ENCODE measurements at regions not wholly inside any gene's neighbourhood (a gene's known extent, or its start where the extent isn't known, plus 50 kb on each side); places are given as distances from the start of the nearest gene placed in this dataset.

DNA sequence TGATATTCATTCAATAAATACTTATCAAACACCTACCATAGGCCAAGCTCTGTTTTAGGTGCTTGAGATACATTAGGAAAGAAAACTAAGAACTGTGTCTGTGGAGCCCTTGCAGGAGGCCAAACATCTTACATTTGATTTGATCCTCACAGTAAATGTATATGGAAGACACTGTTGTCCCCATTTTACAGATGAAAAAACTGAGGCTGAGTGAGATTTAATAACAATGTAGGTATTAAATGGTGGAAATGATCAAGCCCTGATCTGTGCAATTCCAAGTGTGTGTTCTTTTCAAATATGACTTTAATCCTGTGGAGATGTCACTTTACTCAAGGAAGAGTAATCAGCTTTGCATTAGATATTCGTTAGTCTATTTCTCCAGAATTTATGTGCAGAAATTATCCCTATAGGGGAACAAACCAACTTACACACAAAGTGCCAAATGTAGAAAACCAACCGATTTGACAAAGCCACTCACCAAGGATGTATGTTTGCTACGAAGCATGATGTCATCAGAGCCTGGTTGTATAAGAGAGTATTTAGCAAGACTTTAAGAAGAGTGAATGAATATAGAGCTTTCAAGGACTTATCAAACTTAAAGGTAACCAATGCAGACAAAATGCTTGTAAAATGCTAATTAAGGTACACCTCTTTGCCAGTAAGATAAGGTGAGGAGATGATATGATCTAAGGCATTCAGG, 153.9 kb upstream of the NFIB start:
- H3K9ac ChIP-seq (ENCODE audit: low read length), result no peak overlapping the region
- POLR2A ChIA-PET (ENCODE audit: unreplicated experiment), result no interaction called here
- no TSS peak for BruUV-seq (replicated peaks)
- H2AFZ ChIP-seq (ENCODE audit: low read length), result no peak overlapping the region
- TF ChIP-seq, protein P1, sequence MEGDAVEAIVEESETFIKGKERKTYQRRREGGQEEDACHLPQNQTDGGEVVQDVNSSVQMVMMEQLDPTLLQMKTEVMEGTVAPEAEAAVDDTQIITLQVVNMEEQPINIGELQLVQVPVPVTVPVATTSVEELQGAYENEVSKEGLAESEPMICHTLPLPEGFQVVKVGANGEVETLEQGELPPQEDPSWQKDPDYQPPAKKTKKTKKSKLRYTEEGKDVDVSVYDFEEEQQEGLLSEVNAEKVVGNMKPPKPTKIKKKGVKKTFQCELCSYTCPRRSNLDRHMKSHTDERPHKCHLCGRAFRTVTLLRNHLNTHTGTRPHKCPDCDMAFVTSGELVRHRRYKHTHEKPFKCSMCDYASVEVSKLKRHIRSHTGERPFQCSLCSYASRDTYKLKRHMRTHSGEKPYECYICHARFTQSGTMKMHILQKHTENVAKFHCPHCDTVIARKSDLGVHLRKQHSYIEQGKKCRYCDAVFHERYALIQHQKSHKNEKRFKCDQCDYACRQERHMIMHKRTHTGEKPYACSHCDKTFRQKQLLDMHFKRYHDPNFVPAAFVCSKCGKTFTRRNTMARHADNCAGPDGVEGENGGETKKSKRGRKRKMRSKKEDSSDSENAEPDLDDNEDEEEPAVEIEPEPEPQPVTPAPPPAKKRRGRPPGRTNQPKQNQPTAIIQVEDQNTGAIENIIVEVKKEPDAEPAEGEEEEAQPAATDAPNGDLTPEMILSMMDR (conservative IDR thresholded peaks at IDR 0.05; ENCODE audit: low read depth, low read length), result no peak
- TF ChIP-seq EZH2 (IDR thresholded peaks at IDR 0.05; ENCODE audit: low read length, unreplicated experiment), result no peak
- TF ChIP-seq EZH2phosphoT487 (IDR thresholded peaks at IDR 0.05; ENCODE audit: borderline replicate concordance, low read length), result no peak
- H3K4me1 ChIP-seq (ENCODE audit: insufficient read depth, low read length), result no peaks in the 10 kb centered on the region
- H3K36me3 ChIP-seq (ENCODE audit: low read depth, low read length), result no peaks in the 10 kb centered on the region
- H3K9me3 ChIP-seq (ENCODE audit: low read length), result no peaks in the 10 kb centered on the region
- DNase-seq (no peak), ATAC-seq (no peak)
- H3K27me3 ChIP-seq (ENCODE audit: low read length), result no peaks in the 10 kb centered on the region
- CTCF ChIA-PET, result no interaction called here
- no peaks in the 10 kb centered on the region for H4K20me1 ChIP-seq (ENCODE audit: low read length)
- no peaks in the 10 kb centered on the region for H3F3A ChIP-seq (ENCODE audit: low read length, unreplicated experiment)
- intact Hi-C loops (cut with micrococcal nuclease), result no loop called here
- H3K4me2 ChIP-seq (ENCODE audit: low read length), result no peak overlapping the region
- H3K4me3 ChIP-seq (ENCODE audit: low read length), result no peak overlapping the region
- H3K79me2 ChIP-seq (ENCODE audit: low read length), result no peaks in the 10 kb centered on the region
- H3K9me2 ChIP-seq (replicated peaks; ENCODE audit: low read length), result no peaks in the 10 kb centered on the region
- H3K27ac ChIP-seq (ENCODE audit: low read length), result no peak overlapping the region

DNA sequence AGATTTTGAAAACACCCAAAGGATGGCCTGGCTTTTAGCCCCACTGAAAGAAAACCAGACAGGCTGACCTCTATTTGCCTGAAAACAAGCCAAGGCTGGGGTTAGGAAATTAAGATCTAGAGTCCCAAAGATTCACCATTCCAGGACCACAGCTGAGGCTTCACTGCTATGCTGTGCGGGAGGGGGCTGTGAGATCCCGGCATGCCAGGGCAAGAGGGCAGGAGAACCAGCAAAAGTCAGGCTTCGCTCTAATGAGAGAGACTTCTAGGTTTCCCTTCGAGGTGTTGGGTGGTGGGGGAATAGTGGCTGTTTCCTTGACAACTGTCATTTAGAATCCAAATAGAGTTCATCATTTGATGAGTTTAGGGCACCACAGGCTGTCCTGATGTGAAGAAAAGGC, 152.9 kb upstream of the NFIB start:
- ChIA-PET CTCF (no interaction called here), POLR2A (ENCODE audit: unreplicated experiment) (no interaction called here)
- no peak overlapping the region for H3K4me3 ChIP-seq (ENCODE audit: low read length)
- H3F3A ChIP-seq (ENCODE audit: low read length, unreplicated experiment), result no peaks in the 10 kb centered on the region
- H3K4me1 ChIP-seq (ENCODE audit: insufficient read depth, low read length), result no peaks in the 10 kb centered on the region
- no peak overlapping the region for H2AFZ ChIP-seq (ENCODE audit: low read length)
- H3K36me3 ChIP-seq (ENCODE audit: low read depth, low read length), result no peaks in the 10 kb centered on the region
- H3K27me3 ChIP-seq (ENCODE audit: low read length), result no peaks in the 10 kb centered on the region
- no peaks in the 10 kb centered on the region for H3K79me2 ChIP-seq (ENCODE audit: low read length)
- H3K4me2 ChIP-seq (ENCODE audit: low read length), result no peak overlapping the region
- H4K20me1 ChIP-seq (ENCODE audit: low read length), result no peaks in the 10 kb centered on the region
- no peak for ATAC-seq
- intact Hi-C loops (cut with micrococcal nuclease), result no loop called here
- no peak overlapping the region for H3K9ac ChIP-seq (ENCODE audit: low read length)
- no peak overlapping the region for H3K27ac ChIP-seq (ENCODE audit: low read length)
- no peak for TF ChIP-seq EZH2phosphoT487 (IDR thresholded peaks at IDR 0.05; ENCODE audit: borderline replicate concordance, low read length)
- TF ChIP-seq, protein P1 (conservative IDR thresholded peaks at IDR 0.05; ENCODE audit: low read depth, low read length), result no peak
- TF ChIP-seq EZH2 (IDR thresholded peaks at IDR 0.05; ENCODE audit: low read length, unreplicated experiment), result no peak
- H3K9me3 ChIP-seq (ENCODE audit: low read length), result no peaks in the 10 kb centered on the region
- no TSS peak for BruUV-seq (replicated peaks)
- DNase-seq, result no peak
- no peaks in the 10 kb centered on the region for H3K9me2 ChIP-seq (replicated peaks; ENCODE audit: low read length)

DNA sequence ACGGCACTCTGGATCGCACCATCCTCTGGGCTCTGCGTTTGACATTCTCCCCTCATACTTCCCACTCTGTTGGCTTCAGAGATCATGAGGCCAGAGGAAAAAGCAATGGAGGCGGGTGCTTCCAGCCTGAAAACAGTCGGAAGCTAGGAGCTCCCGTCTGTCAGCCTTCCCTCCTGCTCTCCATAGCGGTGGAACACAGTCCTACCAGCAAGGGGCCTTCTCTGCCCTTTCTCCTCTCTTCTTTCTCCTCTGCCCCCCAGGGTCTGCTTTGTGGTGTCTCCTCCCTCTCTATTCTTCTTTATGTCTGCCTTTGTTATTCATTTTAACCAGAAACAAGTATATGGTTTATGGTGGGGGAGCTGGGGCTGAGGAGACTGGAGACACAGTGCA, 152.5 kb upstream of the NFIB start:
- POLR2A ChIA-PET (ENCODE audit: unreplicated experiment), result no interaction called here

More for the DNA sequence above, 152.5 kb upstream of the NFIB start:
- TF ChIP-seq, protein P1 (conservative IDR thresholded peaks at IDR 0.05; ENCODE audit: low read depth, low read length), result no peak
- no peak for TF ChIP-seq EZH2 (IDR thresholded peaks at IDR 0.05; ENCODE audit: low read length, unreplicated experiment)
- no peak for TF ChIP-seq EZH2phosphoT487 (IDR thresholded peaks at IDR 0.05; ENCODE audit: borderline replicate concordance, low read length)
- no peaks in the 10 kb centered on the region for H3K9me2 ChIP-seq (replicated peaks; ENCODE audit: low read length)
- no peaks in the 10 kb centered on the region for H4K20me1 ChIP-seq (ENCODE audit: low read length)
- BruUV-seq (replicated peaks), result no TSS peak
- no peaks in the 10 kb centered on the region for H3K79me2 ChIP-seq (ENCODE audit: low read length)
- H3K27ac ChIP-seq (ENCODE audit: low read length), result no peak overlapping the region
- CTCF ChIA-PET, result no interaction called here
- ATAC-seq (no peak), DNase-seq (no peak)
- H3K4me1 ChIP-seq (ENCODE audit: insufficient read depth, low read length), result no peaks in the 10 kb centered on the region
- no peaks in the 10 kb centered on the region for H3K9me3 ChIP-seq (ENCODE audit: low read length)
- H3K4me2 ChIP-seq (ENCODE audit: low read length), result 0 out of 2 replicates have a peak overlapping the region, but pooled peaks have one; percentile 26
- H3K27me3 ChIP-seq (ENCODE audit: low read length), result no peaks in the 10 kb centered on the region
- no peak overlapping the region for H3K4me3 ChIP-seq (ENCODE audit: low read length)
- H3F3A ChIP-seq (ENCODE audit: low read length, unreplicated experiment), result no peaks in the 10 kb centered on the region
- H2AFZ ChIP-seq (ENCODE audit: low read length), result no peak overlapping the region
- H3K9ac ChIP-seq (ENCODE audit: low read length), result no peak overlapping the region
- intact Hi-C loops (cut with micrococcal nuclease), result no loop called here
- no peaks in the 10 kb centered on the region for H3K36me3 ChIP-seq (ENCODE audit: low read depth, low read length)

Data from PC-3 (cell line).